ENCODE measurements at regions not wholly inside any gene's neighbourhood (a gene's known extent, or its start where the extent isn't known, plus 50 kb on each side); places are given as distances from the start of the nearest gene placed in this dataset.

- H3K4me2 ChIP-seq (ENCODE audit: low read depth, low read length) = no peak overlapping the region
- H3K27me3 ChIP-seq (ENCODE audit: control insufficient read depth in 1 of 2, insufficient read depth in 2 of 2, low read length in 2 of 2) = no peaks in the 10 kb centered on the region
- in situ Hi-C loops (cut with HindIII; ENCODE audit: extremely low pct_ligation_motif_present, low pct_unique_long_range_greater_than_20kb) (no loop called here), intact Hi-C loops (cut with micrococcal nuclease; ENCODE audit: unreplicated experiment) (no loop called here)
- ChIA-PET CTCF (ENCODE audit: low intra/inter-chr PET ratio, low total read pairs) (no interaction called here), POLR2A (no interaction called here)
- no peaks in the 10 kb centered on the region for H3K79me2 ChIP-seq (ENCODE audit: insufficient read depth, low read length)
- H2AFZ ChIP-seq (ENCODE audit: low read length) = no peak overlapping the region
- H3K9ac ChIP-seq (ENCODE audit: insufficient read depth, low read depth, low read length) = no peak overlapping the region
- 81% methylated on average over 5 of the region's 5 CpGs for WGBS (ENCODE audit: low lambda C conversion rate)
- no peak for FAIRE-seq
- H4K20me1 ChIP-seq (ENCODE audit: insufficient read depth, low read length) = no peaks in the 10 kb centered on the region
- no peak overlapping the region for H3K4me3 ChIP-seq (replicated peaks in 1 of 3; ENCODE audit: insufficient read depth in 1 of 3, low read depth in 2 of 3, low read length in 3 of 3)
- no peaks in the 10 kb centered on the region for H3K36me3 ChIP-seq (replicated peaks in 1 of 2; ENCODE audit: control insufficient read depth in 1 of 2, insufficient read depth in 2 of 2, low read length in 2 of 2)
- DNase-seq (ENCODE audit: low spot score) = peak; percentile 65
- H3K27ac ChIP-seq (ENCODE audit: extremely low read length, insufficient read depth, low read length) = no peak overlapping the region
- peak; percentile 52 for ATAC-seq
- no TSS peak for BruUV-seq (replicated peaks)
- peaks cover 28% of the 10 kb centered on the region for H3K4me1 ChIP-seq (ENCODE audit: insufficient read depth, low read length)
- H3K9me3 ChIP-seq (ENCODE audit: low read length) = no peaks in the 10 kb centered on the region
- TF ChIP-seq RBM22 (optimal IDR thresholded peaks at IDR 0.05; ENCODE audit: low read length) = no peak
- peak; percentile 57 for TF ChIP-seq NFYB (CRISPR knock-in tag; IDR thresholded peaks at IDR 0.05)
- no peak for TF ChIP-seq ZSCAN9 (CRISPR knock-in tag; IDR thresholded peaks at IDR 0.05; ENCODE audit: borderline replicate concordance)
- no peak for TF ChIP-seq IRF2 (CRISPR knock-in tag; IDR thresholded peaks at IDR 0.05)
- no peak for TF ChIP-seq FOXO4 (CRISPR knock-in tag; conservative IDR thresholded peaks at IDR 0.05)
- no peak for TF ChIP-seq GPN1 (CRISPR knock-in tag; IDR thresholded peaks at IDR 0.05; ENCODE audit: borderline replicate concordance)
- no peak for TF ChIP-seq RAD21 (CRISPR knock-in tag; IDR thresholded peaks at IDR 0.05)
- TF ChIP-seq MYNN (CRISPR knock-in tag; IDR thresholded peaks at IDR 0.05; ENCODE audit: low read depth) = no peak
- no peak for TF ChIP-seq ETS1 (CRISPR knock-in tag; IDR thresholded peaks at IDR 0.05)
- TF ChIP-seq NCOA2 (CRISPR knock-in tag; IDR thresholded peaks at IDR 0.05) = no peak
- TF ChIP-seq POGZ (CRISPR knock-in tag; IDR thresholded peaks at IDR 0.05) = peak; percentile 64; the same call in 1 of the 2 replicates
- no peak for TF ChIP-seq ZC3H4 (CRISPR knock-in tag; IDR thresholded peaks at IDR 0.05; ENCODE audit: borderline replicate concordance)
- TF ChIP-seq NBN (conservative IDR thresholded peaks at IDR 0.05) = no peak
- TF ChIP-seq MYPOP (CRISPR knock-in tag; IDR thresholded peaks at IDR 0.05) = no peak
- TF ChIP-seq ZNF256 (CRISPR knock-in tag; conservative IDR thresholded peaks at IDR 0.05) = no peak
- TF ChIP-seq ZNF430 (CRISPR knock-in tag; IDR thresholded peaks at IDR 0.05) = no peak
- no peak for TF ChIP-seq ETV6 (CRISPR knock-in tag; conservative IDR thresholded peaks at IDR 0.05)
- no peak for TF ChIP-seq TOE1 (CRISPR knock-in tag; IDR thresholded peaks at IDR 0.05)
- TF ChIP-seq TBP (CRISPR knock-in tag; IDR thresholded peaks at IDR 0.05) = no peak
- no peak for TF ChIP-seq KAT7 (CRISPR knock-in tag; IDR thresholded peaks at IDR 0.05; ENCODE audit: borderline replicate concordance)
- TF ChIP-seq IKZF1 (IDR thresholded peaks at IDR 0.05) = no peak
- no peak for TF ChIP-seq NCOA5 (CRISPR knock-in tag; IDR thresholded peaks at IDR 0.05)
- TF ChIP-seq ATF3 (CRISPR knock-in tag; IDR thresholded peaks at IDR 0.05) = no peak
- TF ChIP-seq BCL6 (CRISPR knock-in tag; IDR thresholded peaks at IDR 0.05) = peak; percentile 70
- TF ChIP-seq KDM5A (IDR thresholded peaks at IDR 0.05; ENCODE audit: borderline replicate concordance, low read length) = no peak
- TF ChIP-seq REL (CRISPR knock-in tag; conservative IDR thresholded peaks at IDR 0.05) = no peak
Measured at GRCh38 chr2:226445216-226445861, 354.3 kb downstream of the IRS1 start.
